ENCODE measurements at regions not wholly inside any gene's neighbourhood (a gene's known extent, or its start where the extent isn't known, plus 50 kb on each side); places are given as distances from the start of the nearest gene placed in this dataset.
"Not testable (repeated sequence)": the region's sequence is repeated elsewhere in the genome, so short reads cannot be mapped to it uniquely, and the experiment has no call there.

DNA sequence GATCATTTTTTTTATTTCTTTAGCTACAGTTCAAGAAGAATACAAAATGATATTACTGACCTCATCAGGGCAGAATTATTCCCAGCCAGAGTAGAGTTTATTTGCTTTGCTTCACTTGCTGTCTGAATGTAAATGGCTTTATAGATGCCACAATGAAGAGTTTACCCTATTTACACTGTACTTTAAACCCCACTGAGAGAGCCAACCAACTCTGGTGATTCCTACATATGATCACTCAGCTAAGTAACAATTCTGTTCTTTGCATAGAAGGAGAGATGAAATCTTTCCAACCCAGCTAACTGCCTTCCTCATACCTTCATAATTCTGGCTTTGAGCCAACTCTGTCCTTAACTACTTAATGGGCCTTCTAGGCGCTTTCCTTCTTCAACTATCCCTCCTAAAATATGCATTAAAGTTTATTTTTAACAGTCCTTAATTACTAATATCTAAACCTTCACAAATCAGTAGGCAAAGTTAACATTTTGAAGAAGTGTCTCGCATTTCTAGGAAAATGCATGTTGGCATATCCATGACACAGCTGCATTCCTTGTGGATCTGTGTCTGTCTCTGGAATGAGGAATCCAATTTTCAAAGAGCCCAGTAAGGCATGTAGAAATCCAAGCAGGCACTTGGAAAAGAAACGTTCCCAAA, 284.8 kb upstream of the GRAMD2B start:
- DNase-seq = no peak

DNA sequence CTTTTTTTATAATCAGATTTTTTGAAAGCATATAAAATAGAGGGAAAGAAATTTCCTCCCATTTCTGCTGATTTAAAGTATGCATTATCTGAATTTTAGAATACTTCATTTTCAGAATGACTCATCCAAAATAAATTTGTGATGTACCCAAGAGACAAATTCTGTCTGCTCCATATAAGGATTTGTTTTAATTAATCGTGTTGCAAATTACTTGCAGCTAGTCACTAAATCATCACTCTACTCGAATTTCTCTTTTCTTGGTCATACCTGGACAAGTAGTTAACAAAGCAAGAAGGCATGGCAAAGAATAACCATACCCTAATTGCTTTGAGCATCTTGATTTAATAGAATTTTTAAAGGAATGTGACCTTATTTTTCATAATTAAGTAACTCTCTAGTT, 284.1 kb upstream of the GRAMD2B start:
- DNase-seq = no peak

DNA sequence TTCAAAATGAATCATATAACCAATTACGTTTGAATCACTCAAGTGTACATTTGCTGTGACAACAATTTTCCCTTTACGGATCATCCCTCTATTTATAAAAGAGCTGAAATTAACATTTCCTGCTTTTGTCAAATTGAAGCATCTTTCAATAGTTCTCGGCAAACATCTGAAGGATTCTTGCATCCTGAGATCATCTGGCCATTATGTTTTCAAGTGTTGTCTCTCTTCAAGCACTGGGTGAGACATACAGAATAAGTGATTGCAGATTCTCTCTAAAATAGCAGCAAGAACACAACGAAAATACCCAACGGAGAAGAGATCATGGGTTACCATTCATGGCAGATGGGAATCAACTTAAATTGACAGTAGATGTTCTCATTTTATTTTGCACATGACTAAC, 283.4 kb upstream of the GRAMD2B start:
- no peak for DNase-seq

DNA sequence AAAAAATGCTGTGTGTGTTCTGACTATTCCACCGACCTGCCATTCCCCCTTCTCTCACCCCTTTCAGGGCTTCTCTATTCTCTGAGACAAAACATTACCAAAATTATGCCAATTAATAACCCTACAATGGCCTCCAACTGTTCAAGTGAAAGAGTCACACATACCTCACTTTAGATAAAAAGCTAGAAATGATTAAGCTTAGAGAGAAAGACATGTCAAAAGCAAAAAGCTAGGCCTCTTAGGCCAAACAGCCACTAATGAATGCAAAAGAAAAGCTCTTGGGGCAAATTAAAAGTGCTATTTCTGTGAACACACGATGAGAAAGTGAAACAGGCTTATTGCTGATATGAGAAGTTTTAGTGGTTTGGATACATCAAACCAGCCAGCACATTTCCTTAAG, 279.6 kb upstream of the GRAMD2B start:
- no peak for DNase-seq

DNA sequence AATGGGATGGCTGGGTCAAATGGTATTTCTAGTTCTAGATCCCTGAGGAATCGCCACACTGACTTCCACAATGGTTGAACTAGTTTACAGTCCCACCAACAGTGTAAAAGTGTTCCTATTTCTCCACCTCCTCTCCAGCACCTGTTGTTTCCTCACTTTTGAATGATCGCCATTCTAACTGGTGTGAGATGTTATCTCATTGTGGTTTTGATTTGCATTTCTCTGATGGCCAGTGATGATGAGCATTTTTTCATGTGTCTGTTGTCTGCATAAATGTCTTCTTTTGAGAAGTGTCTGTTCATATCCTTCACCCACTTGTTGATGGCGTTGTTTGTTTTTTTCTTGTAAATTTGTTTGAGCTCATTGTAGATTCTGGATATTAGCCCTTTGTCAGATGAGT, 272.9 kb upstream of the GRAMD2B start:
- DNase-seq = not testable (repeated sequence)

DNA sequence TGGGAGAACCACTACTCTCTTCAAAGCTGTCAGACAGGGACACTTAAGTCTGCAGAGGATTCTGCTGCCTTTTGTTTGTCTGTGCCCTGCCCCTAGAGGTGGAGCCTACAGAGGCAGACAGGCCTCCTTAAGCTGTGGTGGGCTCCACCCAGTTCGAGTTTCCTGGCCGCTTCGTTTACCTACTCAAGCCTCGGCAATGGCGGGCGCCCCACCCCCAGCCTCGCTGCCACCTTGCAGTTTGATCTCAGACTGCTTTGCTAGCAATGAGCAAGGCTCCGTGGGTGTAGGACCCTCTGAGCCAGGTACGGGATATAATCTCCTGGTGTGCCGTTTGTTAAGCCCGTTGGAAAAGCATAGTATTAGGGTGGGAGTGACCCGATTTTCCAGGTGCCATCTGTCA, 267.9 kb upstream of the GRAMD2B start:
- not testable (repeated sequence) for DNase-seq

DNA sequence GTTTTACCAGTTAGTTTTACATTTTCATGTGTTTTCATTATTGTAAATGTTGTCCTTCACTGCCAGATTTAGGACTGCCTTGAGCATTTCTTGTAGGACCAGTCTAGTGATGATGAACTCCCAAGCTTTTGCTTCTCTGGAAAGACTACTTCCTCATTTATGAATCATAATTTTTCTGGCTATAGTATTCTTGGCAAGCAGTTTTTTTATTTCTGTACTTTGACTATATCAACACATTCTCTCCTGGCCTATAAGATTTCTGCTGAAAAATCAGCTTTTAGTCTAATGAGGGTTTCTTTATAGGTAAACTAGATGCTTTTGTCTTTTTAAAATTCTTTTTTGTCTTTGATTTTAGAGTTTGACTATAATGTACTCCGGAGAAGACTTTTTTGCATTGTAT, 256.8 kb upstream of the GRAMD2B start:
- DNase-seq = no peak

DNA sequence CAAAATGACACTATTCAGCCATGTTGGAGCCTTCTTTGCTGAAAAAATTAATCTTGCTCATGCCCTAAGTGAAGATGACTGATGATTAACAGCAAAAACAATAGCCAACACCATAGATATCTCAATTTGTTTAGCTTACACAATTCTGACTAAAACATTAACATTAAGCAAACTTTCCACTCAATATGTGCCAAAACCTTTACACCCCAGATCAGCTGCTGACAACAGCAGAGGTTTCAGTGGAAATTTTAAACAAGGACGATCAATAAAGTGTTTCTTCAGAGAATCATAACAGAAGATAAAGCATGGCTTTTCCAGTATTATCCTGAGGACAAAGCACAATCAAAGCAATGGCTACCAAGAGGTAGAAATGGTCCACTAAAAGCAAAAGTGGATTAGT, 254.4 kb upstream of the GRAMD2B start:
- no peak for DNase-seq

DNA sequence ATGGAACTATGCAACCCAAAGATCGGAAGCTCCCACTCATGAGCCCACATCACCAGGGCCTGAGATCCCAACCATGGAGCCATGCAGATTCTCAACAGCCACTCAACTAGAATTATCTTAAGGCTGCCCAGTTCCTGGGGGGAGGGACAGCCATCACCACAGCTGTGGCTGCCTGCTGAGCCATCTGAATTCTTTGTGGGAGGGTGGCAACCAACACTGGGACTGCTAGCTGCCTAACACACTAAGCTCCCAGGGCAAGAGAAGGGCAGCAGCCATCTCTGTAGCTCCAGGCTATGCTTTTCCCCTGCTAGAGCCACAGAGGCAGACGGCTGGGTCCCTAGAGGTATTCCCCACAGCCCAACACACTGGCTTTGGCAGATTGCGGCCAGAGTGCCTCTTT, 251.3 kb upstream of the GRAMD2B start:
- no peak for DNase-seq

DNA sequence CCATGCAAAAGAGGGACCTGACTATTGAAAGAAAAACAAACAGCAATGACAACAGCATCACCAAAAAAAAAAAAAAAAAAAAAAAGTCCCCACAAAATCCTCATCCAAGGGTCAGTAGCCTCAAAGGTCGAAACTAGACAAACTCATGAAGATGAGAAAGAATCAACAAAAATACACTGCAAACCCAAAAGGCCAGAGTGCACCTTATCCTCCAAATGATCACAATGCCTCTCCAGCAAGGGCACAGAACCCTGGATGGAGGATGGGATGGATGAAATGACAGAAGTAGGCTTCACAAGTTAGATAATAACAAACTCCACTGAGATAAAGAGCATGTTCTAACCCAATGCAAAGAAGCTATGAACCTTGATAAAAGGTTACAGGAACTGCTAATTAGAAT, 250.4 kb upstream of the GRAMD2B start:
- no peak for DNase-seq

DNA sequence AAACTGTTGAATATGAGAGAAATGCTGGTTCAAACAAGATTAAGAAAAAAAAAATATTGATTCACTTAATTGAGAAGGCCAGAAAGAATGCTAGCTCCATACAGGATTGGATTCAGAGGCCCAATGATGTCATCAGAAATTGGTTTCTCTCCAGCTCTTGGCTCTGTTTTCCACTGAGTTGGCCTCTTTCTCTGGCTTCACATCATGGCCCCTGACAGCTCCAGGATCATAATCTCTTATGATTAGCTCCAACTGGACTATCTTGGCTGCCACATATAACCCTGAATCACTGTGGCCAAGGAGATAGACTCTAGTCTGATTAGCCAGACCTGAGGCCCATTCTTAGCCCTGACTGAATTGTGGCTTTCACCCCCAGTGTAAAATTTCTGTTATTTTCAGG, 244.7 kb upstream of the GRAMD2B start:
- no peak for DNase-seq

DNA sequence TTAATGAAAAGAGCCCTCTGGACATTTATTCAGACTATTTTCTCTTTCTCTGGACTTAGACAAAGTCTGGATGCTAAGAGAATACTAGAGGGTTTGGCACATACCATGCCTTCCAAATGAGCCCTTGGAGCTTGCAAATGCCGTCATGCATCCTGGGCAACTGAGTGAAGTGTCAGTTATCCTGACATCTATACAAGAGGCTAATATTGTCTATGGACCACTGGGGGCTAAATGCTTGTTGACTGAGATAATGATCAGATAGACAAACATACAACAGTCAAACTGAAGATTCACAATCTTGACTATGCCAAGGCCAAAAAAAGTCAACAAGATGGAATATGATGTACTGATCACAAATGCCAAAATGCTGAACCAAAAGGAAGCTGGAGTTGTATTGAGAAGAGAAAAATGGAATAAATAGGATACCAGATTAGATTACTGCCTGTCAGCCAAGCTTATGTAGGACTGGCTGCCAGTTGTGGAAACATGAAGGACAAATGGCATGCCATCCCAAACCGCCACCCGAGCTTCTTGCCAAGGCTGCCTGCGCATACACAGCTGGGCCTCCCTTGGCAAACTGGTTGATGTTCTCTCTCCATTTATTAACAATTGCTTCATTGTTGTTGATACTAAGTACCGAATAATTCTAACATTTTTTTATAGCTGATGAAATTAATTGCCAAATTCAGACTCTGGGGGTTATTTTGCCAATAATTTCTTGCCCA, 240.1 kb upstream of the GRAMD2B start:
- DNase-seq = no peak

DNA sequence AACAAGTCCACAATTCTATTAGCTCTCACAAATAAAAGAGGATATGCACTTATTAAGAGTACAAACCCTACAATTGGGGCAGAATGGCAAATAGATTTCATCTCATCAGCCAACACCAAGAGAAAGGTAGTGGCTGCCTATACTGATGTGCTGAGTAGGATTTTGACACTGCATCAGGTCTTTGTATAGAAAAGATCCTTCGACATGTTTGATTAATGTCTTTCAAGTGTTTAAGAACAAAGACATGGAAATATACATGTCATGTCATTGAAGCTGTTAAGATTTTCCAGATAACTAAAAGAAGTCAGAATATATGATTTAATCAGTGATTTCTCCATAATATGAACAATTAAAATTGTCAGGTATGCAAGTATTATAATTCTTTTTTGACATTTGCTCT, 238.7 kb upstream of the GRAMD2B start:
- DNase-seq = no peak

DNA sequence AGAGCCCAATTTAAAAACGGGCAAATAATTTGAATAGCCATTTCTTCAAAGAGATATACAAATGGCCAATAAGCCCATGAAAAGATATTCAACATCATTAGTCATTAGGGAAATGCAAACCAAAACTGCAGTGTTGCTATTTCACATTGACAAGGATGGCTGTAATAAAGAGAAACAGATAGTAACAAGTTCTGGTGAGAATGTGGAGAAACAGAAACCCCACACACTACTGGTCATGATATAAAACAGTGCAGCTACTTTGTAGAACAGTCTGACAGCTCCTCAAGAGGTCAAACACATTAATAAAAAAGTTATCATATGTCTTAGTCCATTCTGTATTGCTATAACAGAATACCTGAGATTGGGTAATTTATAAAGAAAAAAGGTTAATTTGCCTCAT, 237.0 kb upstream of the GRAMD2B start:
- DNase-seq = no peak

DNA sequence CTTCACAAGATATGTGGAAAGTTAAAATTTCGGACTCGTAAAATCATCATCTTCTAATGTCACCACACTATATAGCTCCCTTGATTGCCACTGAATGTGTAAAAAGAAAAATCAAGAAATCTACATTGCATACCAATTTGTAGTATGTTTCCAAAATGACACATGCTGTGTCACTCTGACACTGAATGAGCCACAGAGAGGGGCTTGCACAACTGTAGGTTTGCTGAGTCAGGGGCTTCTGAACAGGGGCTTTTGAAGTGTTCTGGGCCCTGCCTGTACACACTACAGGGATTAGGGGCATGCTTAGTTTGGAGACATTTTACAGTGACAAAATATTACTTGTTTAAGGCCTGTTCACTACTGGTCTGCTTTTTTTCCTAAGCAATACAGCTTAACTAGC, 234.4 kb upstream of the GRAMD2B start:
- DNase-seq = no peak

DNA sequence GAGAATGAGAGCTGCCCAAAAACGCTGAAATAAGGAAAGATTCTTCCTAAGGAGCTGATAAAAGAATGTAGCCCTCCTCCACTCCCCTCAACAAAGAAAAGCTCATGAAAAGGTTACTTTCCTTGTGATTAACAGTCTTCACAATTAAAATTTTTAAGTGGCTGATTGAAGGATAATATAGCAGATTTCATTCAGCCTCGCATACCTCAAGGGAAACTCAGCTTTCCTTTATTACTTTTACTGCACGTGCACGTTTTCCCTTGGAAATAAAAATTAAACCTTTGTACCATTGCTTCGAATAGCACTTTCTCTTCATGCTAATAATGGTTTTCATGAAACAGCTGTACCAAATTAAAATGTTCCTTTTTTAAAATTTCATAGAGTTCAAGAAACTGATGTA, 234.0 kb upstream of the GRAMD2B start:
- no peak for DNase-seq

DNA sequence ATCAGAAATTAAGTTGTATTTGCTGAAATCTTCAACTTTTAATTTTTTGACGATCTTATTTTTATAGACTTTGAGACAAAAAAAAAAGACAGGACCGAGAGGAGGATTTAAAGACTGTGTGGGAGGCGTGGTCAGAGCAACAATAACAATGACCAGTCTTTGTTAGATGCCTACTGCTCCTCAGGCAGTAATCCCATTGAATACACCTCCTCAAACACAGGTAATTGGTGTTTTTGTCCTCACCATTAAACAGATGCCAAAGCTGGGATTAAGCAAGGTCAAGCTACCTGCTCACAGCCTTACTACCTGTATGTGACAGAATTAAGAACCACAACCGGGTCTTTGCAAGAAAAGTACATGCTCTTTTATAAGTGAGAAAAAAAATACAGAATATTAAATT, 233.3 kb upstream of the GRAMD2B start:
- DNase-seq = peak; percentile 50 to 74

DNA sequence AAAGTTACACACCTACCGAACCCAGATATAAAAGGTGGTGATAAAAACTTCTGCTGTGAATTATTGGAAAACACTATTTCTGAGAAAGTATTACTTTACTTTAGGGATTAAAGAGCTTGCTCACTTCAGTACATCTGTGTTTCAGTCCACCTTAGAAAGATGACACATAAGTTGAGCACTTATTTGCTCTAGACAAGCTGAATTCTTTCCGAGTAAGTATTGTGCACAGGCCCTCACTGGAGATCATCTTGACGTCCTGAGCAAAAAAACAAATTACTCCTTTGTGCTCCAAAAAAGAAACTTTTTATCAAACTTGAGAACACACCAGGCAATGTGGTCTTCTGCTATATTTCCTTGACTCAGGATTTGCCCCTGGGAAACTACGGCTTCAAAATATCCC, 231.0 kb upstream of the GRAMD2B start:
- no peak for DNase-seq

DNA sequence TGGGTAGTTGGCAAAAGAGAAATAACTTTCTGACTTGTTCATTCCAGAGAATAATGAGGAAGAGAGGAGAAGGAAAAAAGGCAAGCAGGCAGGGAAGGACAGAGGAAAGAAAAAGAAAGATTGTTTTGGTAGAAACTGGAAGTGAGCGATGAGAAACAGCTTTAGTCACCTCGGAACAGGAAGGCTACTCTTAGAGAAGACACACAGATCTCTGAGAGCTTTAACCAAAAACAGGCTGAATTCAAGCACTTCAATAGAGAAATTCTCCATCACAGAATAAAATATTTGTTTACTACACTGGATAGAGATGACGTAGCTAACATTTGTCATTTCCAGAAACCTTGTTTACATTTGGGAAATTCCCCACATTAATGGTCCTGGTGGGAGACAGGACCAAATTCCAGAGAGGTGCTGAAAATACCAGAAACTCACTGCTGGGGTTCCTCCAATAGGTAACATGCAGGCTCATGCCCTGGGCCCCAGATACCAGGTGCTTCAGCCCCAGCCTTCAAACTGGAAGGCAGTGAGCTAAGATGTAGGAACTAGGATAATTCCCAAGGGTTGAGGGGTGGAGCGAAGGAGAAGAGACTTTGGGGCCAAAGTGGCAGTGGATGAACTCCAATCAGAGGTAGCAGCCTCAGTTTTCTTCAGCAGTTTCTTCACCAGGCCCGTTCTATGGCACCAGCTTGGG, 227.7 kb upstream of the GRAMD2B start:
- no peak for DNase-seq

DNA sequence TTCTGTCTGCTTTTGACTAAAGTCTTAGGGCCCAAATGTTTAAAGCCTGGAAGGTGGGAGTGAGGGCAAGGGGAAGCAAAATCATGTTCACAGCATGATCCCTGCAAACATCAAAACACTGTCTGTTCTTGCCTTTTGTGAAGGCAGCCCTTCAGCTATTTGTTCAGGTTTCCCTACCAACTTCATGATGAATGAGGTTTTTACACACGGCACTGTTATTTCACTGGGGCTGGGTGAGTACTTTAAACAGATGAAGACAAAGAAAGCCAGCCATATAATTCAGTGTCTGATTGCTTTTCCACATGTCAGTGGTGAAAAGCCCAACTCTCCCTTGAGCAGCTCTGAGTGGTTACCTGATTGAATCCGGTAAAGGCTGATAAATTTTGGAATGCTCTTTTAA, 224.7 kb upstream of the GRAMD2B start:
- DNase-seq = peak; percentile 89 to 97

DNA sequence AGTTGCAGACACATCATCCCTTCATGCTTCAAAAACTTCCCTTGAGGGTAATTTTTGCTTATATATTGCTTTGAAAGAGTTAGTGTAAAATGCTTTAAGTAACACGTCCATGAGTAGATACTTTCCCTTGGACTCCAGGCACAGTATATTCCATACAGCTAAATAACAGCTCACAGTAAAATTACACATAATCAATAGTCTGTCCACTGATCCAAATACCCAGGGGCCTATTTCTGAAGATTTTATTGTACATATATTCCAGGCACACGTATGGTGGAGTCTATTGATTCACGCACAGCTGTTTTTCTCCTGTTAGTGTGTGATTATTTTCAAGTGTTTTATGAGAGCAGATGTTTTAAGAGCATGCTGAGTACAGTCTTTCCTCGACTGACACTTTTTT, 223.7 kb upstream of the GRAMD2B start:
- no peak for DNase-seq

DNA sequence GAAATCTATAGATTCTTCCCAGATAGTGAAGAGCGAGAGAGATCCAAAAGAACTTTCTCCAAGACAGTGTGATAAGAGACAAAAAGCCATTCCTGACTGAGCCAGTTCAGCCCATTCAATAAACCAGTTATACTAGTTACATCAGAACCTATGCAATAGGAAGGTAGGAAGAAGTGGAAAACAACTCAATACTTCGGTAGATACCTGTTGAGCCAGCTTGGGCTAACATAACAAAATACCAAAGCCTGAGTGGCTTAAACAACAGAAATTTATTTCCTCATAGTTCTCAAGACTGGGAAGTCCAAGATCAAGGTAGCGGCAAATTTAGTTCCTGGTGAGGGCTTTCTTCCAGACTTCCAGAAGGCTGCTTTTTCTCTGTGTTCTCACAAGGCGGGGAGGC, 214.5 kb upstream of the GRAMD2B start:
- DNase-seq = no peak

DNA sequence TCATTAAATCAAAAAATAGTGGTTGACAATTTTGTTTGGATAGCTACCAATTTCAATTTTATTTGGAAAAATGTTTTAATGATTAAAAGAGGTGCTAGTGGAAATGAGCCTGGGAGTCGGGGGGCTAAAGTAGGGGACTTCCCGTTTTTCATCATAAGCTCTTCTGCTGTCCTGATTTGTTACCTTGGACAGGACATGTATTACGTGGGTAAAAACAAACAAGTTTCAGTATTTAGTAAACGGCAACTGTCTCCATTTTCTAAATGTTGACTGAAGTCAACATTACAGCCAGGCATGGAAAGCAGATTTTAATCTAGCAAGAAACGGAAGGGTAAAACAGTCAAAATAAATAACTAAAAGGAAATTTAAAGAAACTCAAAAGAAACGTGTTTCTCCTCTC, 212.3 kb upstream of the GRAMD2B start:
- no peak for DNase-seq

DNA sequence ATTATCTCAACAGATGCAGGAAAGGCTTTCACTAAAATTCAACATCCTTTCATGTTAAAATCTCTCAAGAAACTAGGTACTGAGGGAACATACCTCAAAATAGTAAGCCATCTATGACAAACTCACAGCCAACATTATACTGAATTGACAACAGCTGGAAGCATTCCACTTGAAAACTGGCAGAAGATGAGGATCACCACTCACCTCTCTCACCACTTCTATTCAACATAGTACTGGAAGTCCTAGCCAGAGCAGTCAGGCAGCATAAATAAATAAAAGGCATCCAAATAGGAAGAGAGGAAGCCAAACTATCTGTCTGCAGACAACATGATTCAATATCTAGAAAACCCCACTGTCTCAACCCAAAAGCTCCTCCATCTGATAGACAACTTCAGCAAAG, 203.6 kb upstream of the GRAMD2B start:
- DNase-seq = no peak

DNA sequence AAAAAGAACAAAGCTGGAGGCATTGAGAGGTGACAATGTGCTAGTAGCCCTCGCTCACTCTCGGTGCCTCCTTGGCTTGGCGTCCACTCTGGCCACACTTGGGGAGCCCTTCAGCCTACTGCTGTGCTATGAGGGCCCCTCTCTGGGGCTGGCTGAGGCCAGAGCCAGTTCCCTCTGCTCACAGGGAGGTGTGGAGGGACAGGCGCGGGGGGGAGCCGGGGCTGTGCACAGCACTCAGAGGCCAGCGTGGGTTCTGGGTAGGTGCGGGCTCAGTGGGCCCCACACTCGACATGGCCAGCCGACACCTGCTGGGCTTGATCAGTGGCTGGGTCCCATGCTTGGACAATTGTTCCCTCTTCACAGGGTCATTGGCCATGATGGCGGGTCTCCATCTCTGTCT, 202.5 kb upstream of the GRAMD2B start:
- no peak for DNase-seq
